ENCODE measurements at regions not wholly inside any gene's neighbourhood (a gene's known extent, or its start where the extent isn't known, plus 50 kb on each side); places are given as distances from the start of the nearest gene placed in this dataset.

DNA sequence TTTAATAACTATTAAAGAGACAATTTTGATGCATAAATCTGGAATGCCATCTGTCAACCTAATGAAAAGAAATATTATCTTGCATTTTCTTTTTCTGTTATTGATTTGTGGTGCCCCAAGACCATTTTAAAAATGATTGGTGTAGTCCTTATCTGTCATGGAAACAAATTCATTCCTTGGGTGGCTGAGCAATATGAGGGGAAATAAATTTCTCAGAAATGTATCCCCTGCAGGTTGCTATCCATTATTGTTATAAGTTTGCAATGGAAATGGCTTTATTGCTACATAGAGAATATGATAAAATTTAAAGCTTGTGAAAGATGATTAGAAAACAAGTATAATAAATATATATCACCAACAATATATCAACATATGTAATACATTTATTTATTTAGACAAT lies 607.0 kb downstream of the DNAJB9 start:
- TF ChIP-seq, protein P1, sequence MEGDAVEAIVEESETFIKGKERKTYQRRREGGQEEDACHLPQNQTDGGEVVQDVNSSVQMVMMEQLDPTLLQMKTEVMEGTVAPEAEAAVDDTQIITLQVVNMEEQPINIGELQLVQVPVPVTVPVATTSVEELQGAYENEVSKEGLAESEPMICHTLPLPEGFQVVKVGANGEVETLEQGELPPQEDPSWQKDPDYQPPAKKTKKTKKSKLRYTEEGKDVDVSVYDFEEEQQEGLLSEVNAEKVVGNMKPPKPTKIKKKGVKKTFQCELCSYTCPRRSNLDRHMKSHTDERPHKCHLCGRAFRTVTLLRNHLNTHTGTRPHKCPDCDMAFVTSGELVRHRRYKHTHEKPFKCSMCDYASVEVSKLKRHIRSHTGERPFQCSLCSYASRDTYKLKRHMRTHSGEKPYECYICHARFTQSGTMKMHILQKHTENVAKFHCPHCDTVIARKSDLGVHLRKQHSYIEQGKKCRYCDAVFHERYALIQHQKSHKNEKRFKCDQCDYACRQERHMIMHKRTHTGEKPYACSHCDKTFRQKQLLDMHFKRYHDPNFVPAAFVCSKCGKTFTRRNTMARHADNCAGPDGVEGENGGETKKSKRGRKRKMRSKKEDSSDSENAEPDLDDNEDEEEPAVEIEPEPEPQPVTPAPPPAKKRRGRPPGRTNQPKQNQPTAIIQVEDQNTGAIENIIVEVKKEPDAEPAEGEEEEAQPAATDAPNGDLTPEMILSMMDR (IDR thresholded peaks at IDR 0.05; ENCODE audit: low read length): no peak
- no peak for TF ChIP-seq EZH2 (IDR thresholded peaks at IDR 0.05; ENCODE audit: borderline replicate concordance, low read length)
